PC-9 (cell line): ENCODE measurements at regions not wholly inside any gene's neighbourhood (a gene's known extent, or its start where the extent isn't known, plus 50 kb on each side); places are given as distances from the start of the nearest gene placed in this dataset.

Experiments used
- CTCF ChIP-seq: fragments of 200-600 bp; sonication (generic); conservative IDR thresholded peaks from 2 replicates; pipeline ENCODE4 v1.6.1; 2017; ENCODE audit warnings: mixed run types, antibody characterized with exemption, mild to moderate bottlenecking, moderate library complexity
- EZH2 ChIP-seq: fragments of 200-600 bp; sonication (generic); IDR thresholded peaks from 2 replicates; pipeline ENCODE4 v1.8.0; 2017; ENCODE audit warnings: antibody characterized with exemption, low read depth

GRCh38 chr3:20752416-20752815 lies 566.4 kb upstream of the SGO1 start:
- no peak for TF ChIP-seq CTCF
- TF ChIP-seq EZH2 = no peak
